ENCODE measurements at regions not wholly inside any gene's neighbourhood (a gene's known extent, or its start where the extent isn't known, plus 50 kb on each side); places are given as distances from the start of the nearest gene placed in this dataset.

- TF ChIP-seq CTCF (conservative IDR thresholded peaks at IDR 0.05; ENCODE audit: low read depth, low read length) (no peak), EZH2 (IDR thresholded peaks at IDR 0.05; ENCODE audit: borderline replicate concordance, low read depth, low read length, poor library complexity, severe bottlenecking) (no peak)
These were observed 1628.2 kb upstream of the ADGRL3 start for GRCh38 chr4:59571805-59572430.
